Trophoblast cell (in vitro differentiated cells and primary cell): ENCODE measurements at regions not wholly inside any gene's neighbourhood (a gene's known extent, or its start where the extent isn't known, plus 50 kb on each side); places are given as distances from the start of the nearest gene placed in this dataset.

Experiments used
- DNase-seq, 2 donors: peaks; one replicate each; pipeline ENCODE4 v3.0.0-alpha.2; 2016
- H2AFZ ChIP-seq: 2 replicates; pipeline ENCODE4 v1.6.1; 2013; ENCODE audit warnings: low read length, moderate library complexity, mild to moderate bottlenecking; ENCODE audit not compliant: insufficient read depth, poor library complexity
- H2AK5ac ChIP-seq: 2 replicates; pipeline ENCODE4 v1.6.1; 2013; ENCODE audit warnings: mild to moderate bottlenecking, low read length
- H2BK120ac ChIP-seq: 2 replicates; pipeline ENCODE4 v1.6.1; 2013; ENCODE audit warnings: low read length, mild to moderate bottlenecking, moderate library complexity; ENCODE audit not compliant: insufficient read depth, poor library complexity
- H2BK12ac ChIP-seq: 2 replicates; pipeline ENCODE4 v1.6.1; 2013; ENCODE audit warnings: mild to moderate bottlenecking, low read length, moderate library complexity
- H2BK5ac ChIP-seq: 2 replicates; pipeline ENCODE4 v1.6.1; 2013; ENCODE audit warnings: low read length, low read depth, moderate library complexity, mild to moderate bottlenecking; ENCODE audit not compliant: poor library complexity
- H3K14ac ChIP-seq: 2 replicates; pipeline ENCODE4 v1.6.1; 2013; ENCODE audit warnings: mild to moderate bottlenecking, low read length
- H3K18ac ChIP-seq: 2 replicates; pipeline ENCODE4 v1.6.1; 2013; ENCODE audit warnings: mild to moderate bottlenecking, low read length
- H3K23ac ChIP-seq: 2 replicates; pipeline ENCODE4 v1.6.1; 2013; ENCODE audit warnings: low read length
- H3K27ac ChIP-seq: 2 replicates; pipeline ENCODE4 v1.5.1; 2013; ENCODE audit warnings: low read depth, mild to moderate bottlenecking, inconsistent platforms, low read length, moderate library complexity
- H3K27me3 ChIP-seq: 2 replicates; pipeline ENCODE4 v1.6.1; 2013; ENCODE audit warnings: inconsistent platforms, mild to moderate bottlenecking, low read length, moderate library complexity; ENCODE audit not compliant: insufficient read depth
- H3K36me3 ChIP-seq, 2 experiments: 1 replicate in 1 of 2; 2 replicates in 1 of 2; pipeline ENCODE4 v1.6.1; 2013; ENCODE audit warnings: low read length in 2 of 2, mild to moderate bottlenecking in 2 of 2, moderate library complexity in 1 of 2; ENCODE audit not compliant: insufficient read depth in 2 of 2, control insufficient read depth in 1 of 2
- H3K4ac ChIP-seq: 2 replicates; pipeline ENCODE4 v1.6.1; 2013; ENCODE audit warnings: low read depth, mild to moderate bottlenecking, low read length, moderate library complexity
- H3K4me1 ChIP-seq, 2 experiments: 1 replicate in 1 of 2; 2 replicates in 1 of 2; pipeline ENCODE4 v1.6.1; 2013; ENCODE audit warnings: low read length in 2 of 2, mild to moderate bottlenecking in 2 of 2, moderate library complexity in 1 of 2; ENCODE audit not compliant: insufficient read depth in 2 of 2, control insufficient read depth in 1 of 2
- H3K4me2 ChIP-seq: 2 replicates; pipeline ENCODE4 v1.6.1; 2013; ENCODE audit warnings: inconsistent platforms, mild to moderate bottlenecking, low read length, moderate library complexity
- H3K4me3 ChIP-seq: 2 replicates; pipeline ENCODE4 v1.5.1; 2013; ENCODE audit warnings: mild to moderate bottlenecking, low read depth, low read length, inconsistent platforms
- H3K79me1 ChIP-seq: one replicate; pipeline ENCODE4 v1.6.1; 2013; ENCODE audit warnings: low read length
- H3K79me2 ChIP-seq: 2 replicates; pipeline ENCODE4 v1.6.1; 2013; ENCODE audit warnings: low read length, mild to moderate bottlenecking; ENCODE audit not compliant: control insufficient read depth, insufficient read depth, poor library complexity
- H3K9ac ChIP-seq: 2 replicates; pipeline ENCODE4 v1.6.1; 2013; ENCODE audit warnings: mild to moderate bottlenecking, low read length
- H3K9me3 ChIP-seq: 2 replicates; pipeline ENCODE4 v1.6.1; 2013; ENCODE audit warnings: low read depth, mild to moderate bottlenecking, control low read depth, inconsistent platforms, low read length; ENCODE audit not compliant: insufficient read depth
- H4K12ac ChIP-seq: 2 replicates; pipeline ENCODE4 v1.6.1; 2013; ENCODE audit warnings: low read depth, mild to moderate bottlenecking, low read length, moderate library complexity
- H4K8ac ChIP-seq: 2 replicates; pipeline ENCODE4 v1.6.1; 2013; ENCODE audit warnings: low read depth, mild to moderate bottlenecking, low read length, moderate library complexity
- H4K91ac ChIP-seq: one replicate; pipeline ENCODE4 v1.6.1; 2013; ENCODE audit warnings: low read depth, mild to moderate bottlenecking, low read length, moderate library complexity
- WGBS: extraction: QIAGEN DNeasy Blood & Tissue Kit; methylation state at CpG from one replicate; pipeline ENCODE4 v1.1.7; 2013; ENCODE audit warnings: missing lambda C conversion rate; ENCODE audit not compliant: insufficient read length, insufficient coverage; ENCODE audit errors: extremely low coverage; 5-methylcytosine and 5-hydroxymethylcytosine counted together

GRCh38 chr5:174283211-174284005, 237.9 kb downstream of the NSG2 start:
- H3K4me1 ChIP-seq = no peaks in the 10 kb centered on the region
- H3K4ac ChIP-seq = no peak overlapping the region
- H3K18ac ChIP-seq = no peak overlapping the region
- H3K23ac ChIP-seq = no peak overlapping the region
- no peak overlapping the region for H3K4me2 ChIP-seq
- WGBS = no CpG with 5 or more reads among the region's 9 CpGs
- H4K91ac ChIP-seq = no peak overlapping the region
- H3K14ac ChIP-seq = no peak overlapping the region
- no peak overlapping the region for H2AK5ac ChIP-seq
- no peak for DNase-seq
- no peaks in the 10 kb centered on the region for H3K79me2 ChIP-seq
- H4K8ac ChIP-seq = no peak overlapping the region
- H3K27me3 ChIP-seq = no peaks in the 10 kb centered on the region
- H3K4me3 ChIP-seq = no peak overlapping the region
- no peak overlapping the region for H2AFZ ChIP-seq
- no peak overlapping the region for H3K27ac ChIP-seq
- no peak overlapping the region for H2BK5ac ChIP-seq
- no peak overlapping the region for H2BK12ac ChIP-seq
- no peaks in the 10 kb centered on the region for H3K36me3 ChIP-seq
- H3K79me1 ChIP-seq = no peaks in the 10 kb centered on the region
- no peak overlapping the region for H2BK120ac ChIP-seq
- no peak overlapping the region for H3K9ac ChIP-seq
- peaks cover 1% of the 10 kb centered on the region for H3K9me3 ChIP-seq
- no peak overlapping the region for H4K12ac ChIP-seq

GRCh38 chr5:174284873-174285272, 239.4 kb downstream of the NSG2 start:
- H4K8ac ChIP-seq = no peak overlapping the region
- WGBS = no CpG with 5 or more reads among the region's 5 CpGs

GRCh38 chr5:174287761-174288160, 242.3 kb downstream of the NSG2 start:
- H3K18ac ChIP-seq = no peak overlapping the region

More at GRCh38 chr5:174284873-174285272, 239.4 kb downstream of the NSG2 start:
- DNase-seq = no peak
- no peak overlapping the region for H3K27ac ChIP-seq
- H3K4ac ChIP-seq = no peak overlapping the region
- H3K27me3 ChIP-seq = no peaks in the 10 kb centered on the region
- H3K14ac ChIP-seq = no peak overlapping the region
- H3K79me2 ChIP-seq = no peaks in the 10 kb centered on the region
- no peak overlapping the region for H3K23ac ChIP-seq
- no peaks in the 10 kb centered on the region for H3K9me3 ChIP-seq
- no peak overlapping the region for H3K4me3 ChIP-seq
- no peak overlapping the region for H2BK12ac ChIP-seq
- H4K12ac ChIP-seq = no peak overlapping the region
- no peaks in the 10 kb centered on the region for H3K79me1 ChIP-seq
- H3K4me1 ChIP-seq = no peaks in the 10 kb centered on the region
- no peaks in the 10 kb centered on the region for H3K36me3 ChIP-seq
- no peak overlapping the region for H2AK5ac ChIP-seq
- no peak overlapping the region for H3K4me2 ChIP-seq
- no peak overlapping the region for H4K91ac ChIP-seq
- H3K9ac ChIP-seq = no peak overlapping the region
- no peak overlapping the region for H2BK5ac ChIP-seq
- H2BK120ac ChIP-seq = no peak overlapping the region
- H2AFZ ChIP-seq = no peak overlapping the region
- no peak overlapping the region for H3K18ac ChIP-seq

GRCh38 chr5:174288439-174288838, 242.9 kb downstream of the NSG2 start:
- no peak overlapping the region for H3K27ac ChIP-seq
- no peak overlapping the region for H2AFZ ChIP-seq
- no CpG with 5 or more reads among the region's 6 CpGs for WGBS
- no peaks in the 10 kb centered on the region for H3K79me1 ChIP-seq
- H3K4me2 ChIP-seq = no peak overlapping the region
- no peak overlapping the region for H3K18ac ChIP-seq
- no peak overlapping the region for H2BK5ac ChIP-seq
- no peaks in the 10 kb centered on the region for H3K9me3 ChIP-seq
- H4K12ac ChIP-seq = no peak overlapping the region
- no peaks in the 10 kb centered on the region for H3K4me1 ChIP-seq
- no peak overlapping the region for H2AK5ac ChIP-seq
- no peak overlapping the region for H2BK120ac ChIP-seq
- no peaks in the 10 kb centered on the region for H3K36me3 ChIP-seq
- no peak overlapping the region for H2BK12ac ChIP-seq
- H3K4me3 ChIP-seq = no peak overlapping the region
- DNase-seq = no peak
- H3K79me2 ChIP-seq = no peaks in the 10 kb centered on the region
- no peak overlapping the region for H3K4ac ChIP-seq
- no peak overlapping the region for H4K8ac ChIP-seq
- no peak overlapping the region for H4K91ac ChIP-seq
- H3K14ac ChIP-seq = no peak overlapping the region
- no peaks in the 10 kb centered on the region for H3K27me3 ChIP-seq
- H3K23ac ChIP-seq = no peak overlapping the region
- H3K9ac ChIP-seq = no peak overlapping the region

More at GRCh38 chr5:174287761-174288160, 242.3 kb downstream of the NSG2 start:
- Histone ChIP-seq H2BK12ac (no peak overlapping the region), H3K23ac (no peak overlapping the region), H3K36me3 (no peaks in the 10 kb centered on the region), H3K9me3 (no peaks in the 10 kb centered on the region), H3K9ac (no peak overlapping the region), H2BK5ac (no peak overlapping the region), H3K27ac (no peak overlapping the region), H3K4me2 (no peak overlapping the region), H4K91ac (no peak overlapping the region), H3K14ac (no peak overlapping the region), H3K79me2 (no peaks in the 10 kb centered on the region), H3K27me3 (no peaks in the 10 kb centered on the region), H3K4ac (no peak overlapping the region), H2AK5ac (no peak overlapping the region), H2BK120ac (no peak overlapping the region), H3K79me1 (no peaks in the 10 kb centered on the region), H4K8ac (no peak overlapping the region), H4K12ac (no peak overlapping the region), H3K4me1 (no peaks in the 10 kb centered on the region), H2AFZ (no peak overlapping the region), H3K4me3 (no peak overlapping the region)
- WGBS = no CpG with 5 or more reads among the region's 4 CpGs
- no peak for DNase-seq
